ENCODE measurements at regions not wholly inside any gene's neighbourhood (a gene's known extent, or its start where the extent isn't known, plus 50 kb on each side); places are given as distances from the start of the nearest gene placed in this dataset.
"Not testable (repeated sequence)": the region's sequence is repeated elsewhere in the genome, so short reads cannot be mapped to it uniquely, and the experiment has no call there.

DNA sequence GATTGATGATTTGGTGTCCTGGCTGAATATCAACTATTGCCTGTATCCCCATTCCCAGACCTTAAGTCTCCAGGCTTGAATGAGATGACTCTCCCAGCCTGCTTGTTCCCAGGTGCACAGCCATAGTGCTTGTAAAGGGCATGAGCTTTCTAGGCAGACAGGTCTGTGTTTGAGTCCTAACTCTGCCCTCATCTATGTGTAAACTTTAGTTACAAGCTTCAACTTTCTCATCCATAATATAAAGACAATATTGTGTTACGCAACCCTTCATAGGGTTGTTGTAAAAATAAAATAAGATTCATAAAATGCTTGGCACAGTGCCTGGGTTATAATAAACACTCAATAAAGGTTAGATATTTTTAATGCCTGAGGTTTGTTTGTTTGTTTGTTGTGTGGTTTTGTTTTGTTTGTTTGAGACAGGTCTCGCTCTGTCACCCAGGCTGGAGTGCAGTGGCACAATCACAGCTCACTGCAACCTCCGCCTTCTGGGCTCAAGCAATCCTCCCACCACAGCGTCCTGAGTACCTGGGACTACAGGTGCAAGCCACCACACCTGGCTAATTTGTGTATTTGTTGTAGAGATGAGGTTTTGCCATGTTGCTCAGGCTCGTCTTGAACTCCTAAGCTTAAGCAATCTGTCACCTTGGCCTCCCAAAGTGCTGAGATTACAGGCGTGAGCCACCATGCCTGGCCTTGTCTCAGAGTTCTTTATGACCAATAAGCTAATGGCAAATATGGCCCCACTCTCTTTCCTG is 89.4 kb upstream of the MAPRE2 start:
- 85 to 95% (median 88%) methylated on average over 6 of the region's 6 CpGs for WGBS, 5 donors
- intact Hi-C loops (cut with DNase I; ENCODE audit: low total_unique reads), result no loop called here
- peaks cover 0 to 8% (median 0%) of the 10 kb centered on the region in 8 donors for H3K9me3 ChIP-seq
- H3K4me3 ChIP-seq, result no peak overlapping the region
- H3K27ac ChIP-seq, result no peak overlapping the region
- no peak for DNase-seq
- TF ChIP-seq POLR2AphosphoS5 (IDR thresholded peaks at IDR 0.05) (no peak), CTCF (IDR thresholded peaks at IDR 0.05 in 8 of 11, conservative IDR thresholded peaks at IDR 0.05 in 3 of 11) (no peak), POLR2A (IDR thresholded peaks at IDR 0.05) (no peak)
- no peaks in the 10 kb centered on the region for H3K27me3 ChIP-seq (replicated peaks in 1 of 7)
- no peaks in the 10 kb centered on the region for H3K4me1 ChIP-seq
- no peaks in the 10 kb centered on the region for H3K36me3 ChIP-seq

- no peak for TF ChIP-seq POLR2AphosphoS5 (IDR thresholded peaks at IDR 0.05)
- TF ChIP-seq CTCF (IDR thresholded peaks at IDR 0.05 in 8 of 11, conservative IDR thresholded peaks at IDR 0.05 in 3 of 11), result no peak
- no peak for TF ChIP-seq POLR2A (IDR thresholded peaks at IDR 0.05)
- intact Hi-C loops (cut with DNase I; ENCODE audit: low total_unique reads), result no loop called here
- Histone ChIP-seq H3K36me3 (no peaks in the 10 kb centered on the region), H3K27me3 (replicated peaks in 1 of 7) (no peaks in the 10 kb centered on the region), H3K9me3 (peaks cover 0 to 8% (median 0%) of the 10 kb centered on the region in 8 donors), H3K4me3 (no peak overlapping the region), H3K27ac (no peak overlapping the region), H3K4me1 (no peaks in the 10 kb centered on the region)
- DNase-seq, result no peak
- WGBS, 5 donors, result 79 to 91% (median 83%) methylated on average over 2 of the region's 2 CpGs
These were observed 88.0 kb upstream of the MAPRE2 start for GRCh38 chr18:34953212-34953611.

GRCh38 chr18:34955494-34955893 is 85.7 kb upstream of the MAPRE2 start:
- intact Hi-C loops (cut with DNase I; ENCODE audit: low total_unique reads); H3K27me3 ChIP-seq (replicated peaks in 1 of 7); DNase-seq: not testable (repeated sequence)

GRCh38 chr18:34956663-34957062 is 84.5 kb upstream of the MAPRE2 start:
- DNase-seq, result no peak
- intact Hi-C loops (cut with DNase I; ENCODE audit: low total_unique reads), result no loop called here
- TF ChIP-seq POLR2A (IDR thresholded peaks at IDR 0.05) (no peak), POLR2AphosphoS5 (IDR thresholded peaks at IDR 0.05) (no peak), CTCF (IDR thresholded peaks at IDR 0.05 in 8 of 11, conservative IDR thresholded peaks at IDR 0.05 in 3 of 11) (no peak)
- Histone ChIP-seq H3K4me1 (no peaks in the 10 kb centered on the region), H3K27ac (no peak overlapping the region), H3K9me3 (peaks cover 0 to 8% (median 0%) of the 10 kb centered on the region in 8 donors), H3K36me3 (no peaks in the 10 kb centered on the region), H3K27me3 (replicated peaks in 1 of 7) (no peaks in the 10 kb centered on the region), H3K4me3 (no peak overlapping the region)

More at GRCh38 chr18:34955494-34955893, 85.7 kb upstream of the MAPRE2 start:
- not testable (repeated sequence) for H3K9me3 ChIP-seq, H3K27ac ChIP-seq, H3K4me1 ChIP-seq, H3K36me3 ChIP-seq, H3K4me3 ChIP-seq

All from spleen (tissue), 11 donors.